HL-60 (cell line): ENCODE measurements at regions not wholly inside any gene's neighbourhood (a gene's known extent, or its start where the extent isn't known, plus 50 kb on each side); places are given as distances from the start of the nearest gene placed in this dataset.

Experiments used
- DNase-seq, 2 experiments: peaks; one replicate each; pipeline ENCODE4 v3.0.0-alpha.2; 2010 to 2020; ENCODE audit warnings: low read depth in 1 of 2, low spot score in 1 of 2
- H3K27ac ChIP-seq: fragments of 250-450 bp; sonication (Bioruptor Pico); replicated peaks from 2 replicates; pipeline ENCODE4 v1.5.1; 2020; ENCODE audit warnings: mild to moderate bottlenecking, moderate library complexity
- H3K27me3 ChIP-seq: fragments of 250-450 bp; sonication (Bioruptor Pico); 2 replicates; pipeline ENCODE4 v1.5.1; 2021; ENCODE audit warnings: mild to moderate bottlenecking, moderate library complexity; ENCODE audit not compliant: insufficient read depth, poor library complexity, severe bottlenecking
- H3K4me3 ChIP-seq: replicated peaks from 2 replicates; pipeline ENCODE4 v1.5.1; 2011; ENCODE audit warnings: mild to moderate bottlenecking, control low read depth, low read length; ENCODE audit not compliant: insufficient read depth
- CTCF ChIP-seq: IDR thresholded peaks from one replicate; pipeline ENCODE4 v1.5.1; 2011; ENCODE audit warnings: low read length, control low read depth, inconsistent platforms; ENCODE audit not compliant: insufficient read depth
- GABPA ChIP-seq: IDR thresholded peaks from 2 replicates; pipeline ENCODE4 v1.6.1; 2012; ENCODE audit warnings: low read depth
- POLR2AphosphoS5 ChIP-seq: IDR thresholded peaks from 2 replicates; pipeline ENCODE4 v1.6.1; 2012; ENCODE audit warnings: low read depth
- SPI1 ChIP-seq: IDR thresholded peaks from 2 replicates; pipeline ENCODE4 v1.6.1; 2012; ENCODE audit warnings: low read depth, mild to moderate bottlenecking, borderline replicate concordance
- TF ChIP-seq, protein P1 (sequence below): IDR thresholded peaks from 2 replicates; pipeline ENCODE4 v1.6.1; 2012; ENCODE audit warnings: low read depth; ENCODE audit not compliant: insufficient replicate concordance

- DNase-seq: peak in 1 of 2 experiments; percentile 50
- TF ChIP-seq SPI1 (peak; percentile 26; the same call in 1 of the 2 replicates), CTCF (no peak)
- no peak overlapping the region for H3K27ac ChIP-seq
Observed at GRCh38 chr16:54816471-54816870, 114.2 kb upstream of the IRX5 start.

GRCh38 chr16:54815177-54815576, 115.5 kb upstream of the IRX5 start:
- no peak for TF ChIP-seq SPI1
- TF ChIP-seq POLR2AphosphoS5: no peak
- TF ChIP-seq, protein P1, sequence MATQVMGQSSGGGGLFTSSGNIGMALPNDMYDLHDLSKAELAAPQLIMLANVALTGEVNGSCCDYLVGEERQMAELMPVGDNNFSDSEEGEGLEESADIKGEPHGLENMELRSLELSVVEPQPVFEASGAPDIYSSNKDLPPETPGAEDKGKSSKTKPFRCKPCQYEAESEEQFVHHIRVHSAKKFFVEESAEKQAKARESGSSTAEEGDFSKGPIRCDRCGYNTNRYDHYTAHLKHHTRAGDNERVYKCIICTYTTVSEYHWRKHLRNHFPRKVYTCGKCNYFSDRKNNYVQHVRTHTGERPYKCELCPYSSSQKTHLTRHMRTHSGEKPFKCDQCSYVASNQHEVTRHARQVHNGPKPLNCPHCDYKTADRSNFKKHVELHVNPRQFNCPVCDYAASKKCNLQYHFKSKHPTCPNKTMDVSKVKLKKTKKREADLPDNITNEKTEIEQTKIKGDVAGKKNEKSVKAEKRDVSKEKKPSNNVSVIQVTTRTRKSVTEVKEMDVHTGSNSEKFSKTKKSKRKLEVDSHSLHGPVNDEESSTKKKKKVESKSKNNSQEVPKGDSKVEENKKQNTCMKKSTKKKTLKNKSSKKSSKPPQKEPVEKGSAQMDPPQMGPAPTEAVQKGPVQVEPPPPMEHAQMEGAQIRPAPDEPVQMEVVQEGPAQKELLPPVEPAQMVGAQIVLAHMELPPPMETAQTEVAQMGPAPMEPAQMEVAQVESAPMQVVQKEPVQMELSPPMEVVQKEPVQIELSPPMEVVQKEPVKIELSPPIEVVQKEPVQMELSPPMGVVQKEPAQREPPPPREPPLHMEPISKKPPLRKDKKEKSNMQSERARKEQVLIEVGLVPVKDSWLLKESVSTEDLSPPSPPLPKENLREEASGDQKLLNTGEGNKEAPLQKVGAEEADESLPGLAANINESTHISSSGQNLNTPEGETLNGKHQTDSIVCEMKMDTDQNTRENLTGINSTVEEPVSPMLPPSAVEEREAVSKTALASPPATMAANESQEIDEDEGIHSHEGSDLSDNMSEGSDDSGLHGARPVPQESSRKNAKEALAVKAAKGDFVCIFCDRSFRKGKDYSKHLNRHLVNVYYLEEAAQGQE: no peak
- TF ChIP-seq GABPA: no peak
- no peak for TF ChIP-seq CTCF

More at GRCh38 chr16:54816471-54816870, 114.2 kb upstream of the IRX5 start:
- H3K27me3 ChIP-seq: no peaks in the 10 kb centered on the region
- H3K4me3 ChIP-seq: no peak overlapping the region

GRCh38 chr16:54813778-54814177, 116.9 kb upstream of the IRX5 start:
- Histone ChIP-seq H3K27ac (no peak overlapping the region), H3K27me3 (peaks cover 2% of the 10 kb centered on the region), H3K4me3 (no peak overlapping the region)
- no peak for TF ChIP-seq POLR2AphosphoS5
- no peak for TF ChIP-seq CTCF
- TF ChIP-seq, protein P1: no peak
- TF ChIP-seq GABPA: no peak
- no peak for TF ChIP-seq SPI1
- no peak for DNase-seq

More at GRCh38 chr16:54815177-54815576, 115.5 kb upstream of the IRX5 start:
- Histone ChIP-seq H3K27me3 (no peaks in the 10 kb centered on the region), H3K4me3 (no peak overlapping the region), H3K27ac (no peak overlapping the region)
- DNase-seq: no peak

- TF ChIP-seq, protein P1: no peak
- TF ChIP-seq GABPA (no peak), CTCF (no peak), SPI1 (no peak), POLR2AphosphoS5 (no peak)
- H3K4me3 ChIP-seq: no peak overlapping the region
- H3K27me3 ChIP-seq: peaks cover 2% of the 10 kb centered on the region
- no peak overlapping the region for H3K27ac ChIP-seq
- no peak for DNase-seq
Observed at GRCh38 chr16:54812229-54812628, 118.4 kb upstream of the IRX5 start.
